HL-60 (cell line): ENCODE measurements at regions not wholly inside any gene's neighbourhood (a gene's known extent, or its start where the extent isn't known, plus 50 kb on each side); places are given as distances from the start of the nearest gene placed in this dataset.

Experiments
- DNase-seq, 2 experiments: peaks; one replicate each; pipeline ENCODE4 v3.0.0-alpha.2; 2010 to 2020; ENCODE audit warnings: low read depth in 1 of 2, low spot score in 1 of 2
- H3K27ac ChIP-seq: fragments of 250-450 bp; sonication (Bioruptor Pico); replicated peaks from 2 replicates; pipeline ENCODE4 v1.5.1; 2020; ENCODE audit warnings: mild to moderate bottlenecking, moderate library complexity
- H3K27me3 ChIP-seq: fragments of 250-450 bp; sonication (Bioruptor Pico); 2 replicates; pipeline ENCODE4 v1.5.1; 2021; ENCODE audit warnings: mild to moderate bottlenecking, moderate library complexity; ENCODE audit not compliant: insufficient read depth, poor library complexity, severe bottlenecking
- H3K4me3 ChIP-seq: replicated peaks from 2 replicates; pipeline ENCODE4 v1.5.1; 2011; ENCODE audit warnings: mild to moderate bottlenecking, control low read depth, low read length; ENCODE audit not compliant: insufficient read depth
- GABPA ChIP-seq: IDR thresholded peaks from 2 replicates; pipeline ENCODE4 v1.6.1; 2012; ENCODE audit warnings: low read depth
- POLR2AphosphoS5 ChIP-seq: IDR thresholded peaks from 2 replicates; pipeline ENCODE4 v1.6.1; 2012; ENCODE audit warnings: low read depth
- SPI1 ChIP-seq: IDR thresholded peaks from 2 replicates; pipeline ENCODE4 v1.6.1; 2012; ENCODE audit warnings: low read depth, mild to moderate bottlenecking, borderline replicate concordance
- TF ChIP-seq, protein P1 (sequence below): IDR thresholded peaks from 2 replicates; pipeline ENCODE4 v1.6.1; 2012; ENCODE audit warnings: low read depth; ENCODE audit not compliant: insufficient replicate concordance
- TF ChIP-seq, protein P2 (sequence below): IDR thresholded peaks from one replicate; pipeline ENCODE4 v1.5.1; 2011; ENCODE audit warnings: low read length, control low read depth, inconsistent platforms; ENCODE audit not compliant: insufficient read depth

DNA sequence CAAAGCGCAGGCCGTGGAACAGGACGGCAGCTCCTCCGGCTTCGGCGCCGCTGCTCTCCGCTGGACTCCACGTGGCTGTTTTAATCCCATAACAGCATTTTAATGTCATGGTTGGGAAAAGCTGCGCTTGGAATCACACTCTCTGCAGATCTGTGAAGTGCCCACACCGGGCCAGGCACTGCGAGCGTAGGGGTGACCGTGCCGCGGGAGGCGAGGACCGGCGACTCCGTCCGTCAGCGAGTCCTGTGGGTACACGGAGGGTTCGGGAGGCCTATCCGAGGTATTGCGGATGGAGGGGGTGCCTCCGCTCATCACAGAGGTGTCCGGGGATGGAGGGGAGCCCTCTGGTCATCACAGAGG, 198.0 kb upstream of the SALL3 start:
- no peak for TF ChIP-seq POLR2AphosphoS5
- TF ChIP-seq GABPA: no peak
- TF ChIP-seq, protein P1, sequence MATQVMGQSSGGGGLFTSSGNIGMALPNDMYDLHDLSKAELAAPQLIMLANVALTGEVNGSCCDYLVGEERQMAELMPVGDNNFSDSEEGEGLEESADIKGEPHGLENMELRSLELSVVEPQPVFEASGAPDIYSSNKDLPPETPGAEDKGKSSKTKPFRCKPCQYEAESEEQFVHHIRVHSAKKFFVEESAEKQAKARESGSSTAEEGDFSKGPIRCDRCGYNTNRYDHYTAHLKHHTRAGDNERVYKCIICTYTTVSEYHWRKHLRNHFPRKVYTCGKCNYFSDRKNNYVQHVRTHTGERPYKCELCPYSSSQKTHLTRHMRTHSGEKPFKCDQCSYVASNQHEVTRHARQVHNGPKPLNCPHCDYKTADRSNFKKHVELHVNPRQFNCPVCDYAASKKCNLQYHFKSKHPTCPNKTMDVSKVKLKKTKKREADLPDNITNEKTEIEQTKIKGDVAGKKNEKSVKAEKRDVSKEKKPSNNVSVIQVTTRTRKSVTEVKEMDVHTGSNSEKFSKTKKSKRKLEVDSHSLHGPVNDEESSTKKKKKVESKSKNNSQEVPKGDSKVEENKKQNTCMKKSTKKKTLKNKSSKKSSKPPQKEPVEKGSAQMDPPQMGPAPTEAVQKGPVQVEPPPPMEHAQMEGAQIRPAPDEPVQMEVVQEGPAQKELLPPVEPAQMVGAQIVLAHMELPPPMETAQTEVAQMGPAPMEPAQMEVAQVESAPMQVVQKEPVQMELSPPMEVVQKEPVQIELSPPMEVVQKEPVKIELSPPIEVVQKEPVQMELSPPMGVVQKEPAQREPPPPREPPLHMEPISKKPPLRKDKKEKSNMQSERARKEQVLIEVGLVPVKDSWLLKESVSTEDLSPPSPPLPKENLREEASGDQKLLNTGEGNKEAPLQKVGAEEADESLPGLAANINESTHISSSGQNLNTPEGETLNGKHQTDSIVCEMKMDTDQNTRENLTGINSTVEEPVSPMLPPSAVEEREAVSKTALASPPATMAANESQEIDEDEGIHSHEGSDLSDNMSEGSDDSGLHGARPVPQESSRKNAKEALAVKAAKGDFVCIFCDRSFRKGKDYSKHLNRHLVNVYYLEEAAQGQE: no peak
- TF ChIP-seq, protein P2, sequence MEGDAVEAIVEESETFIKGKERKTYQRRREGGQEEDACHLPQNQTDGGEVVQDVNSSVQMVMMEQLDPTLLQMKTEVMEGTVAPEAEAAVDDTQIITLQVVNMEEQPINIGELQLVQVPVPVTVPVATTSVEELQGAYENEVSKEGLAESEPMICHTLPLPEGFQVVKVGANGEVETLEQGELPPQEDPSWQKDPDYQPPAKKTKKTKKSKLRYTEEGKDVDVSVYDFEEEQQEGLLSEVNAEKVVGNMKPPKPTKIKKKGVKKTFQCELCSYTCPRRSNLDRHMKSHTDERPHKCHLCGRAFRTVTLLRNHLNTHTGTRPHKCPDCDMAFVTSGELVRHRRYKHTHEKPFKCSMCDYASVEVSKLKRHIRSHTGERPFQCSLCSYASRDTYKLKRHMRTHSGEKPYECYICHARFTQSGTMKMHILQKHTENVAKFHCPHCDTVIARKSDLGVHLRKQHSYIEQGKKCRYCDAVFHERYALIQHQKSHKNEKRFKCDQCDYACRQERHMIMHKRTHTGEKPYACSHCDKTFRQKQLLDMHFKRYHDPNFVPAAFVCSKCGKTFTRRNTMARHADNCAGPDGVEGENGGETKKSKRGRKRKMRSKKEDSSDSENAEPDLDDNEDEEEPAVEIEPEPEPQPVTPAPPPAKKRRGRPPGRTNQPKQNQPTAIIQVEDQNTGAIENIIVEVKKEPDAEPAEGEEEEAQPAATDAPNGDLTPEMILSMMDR: no peak
- DNase-seq: no peak
- Histone ChIP-seq H3K27me3 (no peaks in the 10 kb centered on the region), H3K27ac (no peak overlapping the region), H3K4me3 (no peak overlapping the region)

DNA sequence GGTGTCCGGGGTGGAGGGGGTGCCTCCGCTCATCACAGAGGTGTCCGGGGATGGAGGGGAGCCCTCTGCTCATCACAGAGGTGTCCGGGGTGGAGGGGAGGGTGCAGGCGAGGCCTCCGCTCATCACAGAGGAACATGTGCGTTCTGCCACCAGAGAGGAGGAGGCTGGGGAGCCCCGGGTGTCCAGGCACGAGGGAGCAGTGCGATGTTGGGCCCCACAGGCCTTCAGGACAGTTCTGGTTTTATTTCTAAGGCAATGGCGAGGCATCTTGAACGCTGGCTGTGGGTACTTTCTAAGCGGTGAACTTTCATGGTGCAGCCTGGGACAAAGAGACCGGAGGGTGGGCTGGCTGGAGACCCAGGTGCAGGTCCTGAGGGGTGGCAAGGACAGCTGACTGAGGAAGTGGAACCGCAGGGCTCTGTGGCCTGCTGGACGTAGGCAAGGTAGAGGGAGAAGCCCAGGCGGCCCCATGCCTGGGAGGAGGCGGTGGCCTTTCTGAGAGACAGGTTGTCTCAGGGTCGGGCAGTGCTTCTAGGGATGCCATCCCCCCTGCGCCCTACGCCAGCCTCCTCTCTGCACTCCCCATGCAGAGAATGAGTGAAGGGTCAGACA, 196.6 kb upstream of the SALL3 start:
- Histone ChIP-seq H3K27ac (no peak overlapping the region), H3K4me3 (no peak overlapping the region), H3K27me3 (no peaks in the 10 kb centered on the region)
- no peak for DNase-seq
- no peak for TF ChIP-seq GABPA
- TF ChIP-seq, protein P2: no peak
- TF ChIP-seq SPI1: no peak
- TF ChIP-seq, protein P1: no peak
- no peak for TF ChIP-seq POLR2AphosphoS5

DNA sequence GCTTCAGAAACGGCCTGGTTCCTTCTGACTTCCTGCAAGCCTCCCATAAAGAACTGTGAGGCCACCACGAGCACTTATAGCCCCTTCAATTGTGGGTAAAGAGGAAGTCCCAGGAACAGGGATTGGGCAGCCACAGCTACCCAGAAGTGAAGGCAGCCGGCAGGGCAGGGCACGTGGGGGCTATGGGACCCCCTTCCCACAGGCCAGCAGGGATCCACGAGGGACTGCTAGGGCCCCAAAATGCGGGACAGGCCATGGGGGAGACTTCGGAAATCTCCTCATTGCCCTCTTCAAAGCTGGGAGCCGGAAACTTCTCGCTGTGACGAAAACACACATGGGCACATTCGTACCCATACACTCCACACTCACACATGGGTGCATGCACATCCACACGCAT, 196.1 kb upstream of the SALL3 start:
- DNase-seq: no peak
- H3K27ac ChIP-seq: no peak overlapping the region
- no peaks in the 10 kb centered on the region for H3K27me3 ChIP-seq
- TF ChIP-seq POLR2AphosphoS5 (no peak), SPI1 (peak; percentile 18; the same call in 1 of the 2 replicates)
- H3K4me3 ChIP-seq: no peak overlapping the region

DNA sequence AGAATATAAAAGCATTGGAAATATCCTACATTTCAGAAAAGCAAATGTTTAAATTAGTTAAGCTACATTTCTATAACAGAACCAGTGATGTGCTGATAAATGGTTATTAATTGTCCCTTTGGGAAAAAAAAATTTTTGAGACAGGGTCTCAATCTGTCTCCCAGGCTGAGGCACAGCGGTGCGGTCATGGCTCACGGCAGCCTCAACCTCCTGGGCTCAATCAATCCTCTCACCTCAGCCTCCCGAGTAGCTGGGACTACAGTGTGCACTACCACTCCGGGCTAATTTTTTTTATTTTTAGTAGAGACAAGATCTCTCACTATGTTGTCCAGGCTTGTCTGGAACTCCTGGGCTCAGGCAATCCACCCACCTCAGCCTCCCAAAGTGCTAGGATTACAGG, 194.8 kb upstream of the SALL3 start:
- TF ChIP-seq, protein P1: no peak
- H3K27ac ChIP-seq: no peak overlapping the region
- H3K27me3 ChIP-seq: no peaks in the 10 kb centered on the region
- no peak overlapping the region for H3K4me3 ChIP-seq
- DNase-seq: no peak
